HG03354 (cell line): ENCODE measurements at regions not wholly inside any gene's neighbourhood (a gene's known extent, or its start where the extent isn't known, plus 50 kb on each side); places are given as distances from the start of the nearest gene placed in this dataset.

Source experiments
- ATAC-seq: cut with Tn5 transposase; IDR thresholded peaks from one replicate; pipeline ENCODE4 v1.9.1; 2021; ENCODE audit warnings: mild to moderate bottlenecking; ENCODE audit not compliant: unreplicated experiment, poor library complexity, severe bottlenecking

DNA sequence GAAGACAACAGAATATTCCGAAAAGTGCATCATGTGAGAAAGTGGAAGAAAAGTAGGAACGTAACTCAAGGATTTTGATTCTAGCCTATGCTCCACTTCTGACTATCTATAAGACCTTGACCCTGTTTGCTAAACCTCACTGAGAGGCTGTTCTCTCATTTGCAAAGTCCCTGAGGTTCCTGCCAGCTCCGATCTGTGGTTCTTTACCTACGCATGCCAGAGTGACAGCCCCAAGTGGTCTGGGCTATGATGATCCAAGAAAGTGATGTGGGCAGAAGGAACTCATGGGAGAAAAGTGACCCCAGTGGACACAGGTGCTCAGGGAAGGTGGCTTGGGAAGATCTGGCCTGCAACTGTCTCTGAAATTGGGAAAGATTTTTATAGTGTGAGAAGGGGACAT is 301.1 kb upstream of the CDH11 start:
- ATAC-seq = no peak

DNA sequence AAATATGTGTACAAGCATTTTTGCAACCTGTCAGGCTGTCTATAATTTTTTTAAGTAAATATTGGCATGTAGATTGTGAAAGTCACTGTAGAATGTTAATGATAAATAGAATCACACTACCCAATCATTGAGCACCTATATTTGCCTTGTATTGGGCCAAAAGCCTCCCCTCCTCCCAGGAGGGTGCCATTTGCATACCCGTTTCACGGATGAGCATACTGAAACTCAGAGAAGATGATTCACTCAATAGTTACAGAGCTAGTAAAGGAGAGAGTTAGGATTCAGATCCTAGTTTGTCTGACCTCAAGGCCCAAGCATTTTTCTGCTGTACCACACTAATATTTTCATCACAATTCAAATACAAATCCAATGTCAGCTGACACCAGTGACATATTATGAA is 299.7 kb upstream of the CDH11 start:
- no peak for ATAC-seq

DNA sequence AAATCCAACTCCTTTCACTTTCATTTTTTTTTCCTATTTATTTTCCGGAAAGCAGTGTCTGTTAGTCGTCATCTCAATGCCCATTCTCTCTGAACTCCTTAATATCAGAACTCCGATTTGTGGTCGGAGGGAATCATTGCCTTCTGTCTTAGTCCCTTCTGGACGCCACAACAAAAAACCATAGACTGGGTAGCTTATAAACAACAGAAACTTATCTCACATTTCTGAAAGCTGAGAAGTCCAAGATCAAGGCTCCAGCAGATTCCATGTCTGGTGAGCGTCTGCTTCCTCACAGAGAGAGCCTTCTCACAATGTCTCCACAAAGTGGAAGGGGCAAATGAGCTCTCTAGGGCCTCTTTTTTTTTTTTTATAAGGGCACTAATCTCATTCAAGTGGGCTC is 296.6 kb upstream of the CDH11 start:
- no peak for ATAC-seq

DNA sequence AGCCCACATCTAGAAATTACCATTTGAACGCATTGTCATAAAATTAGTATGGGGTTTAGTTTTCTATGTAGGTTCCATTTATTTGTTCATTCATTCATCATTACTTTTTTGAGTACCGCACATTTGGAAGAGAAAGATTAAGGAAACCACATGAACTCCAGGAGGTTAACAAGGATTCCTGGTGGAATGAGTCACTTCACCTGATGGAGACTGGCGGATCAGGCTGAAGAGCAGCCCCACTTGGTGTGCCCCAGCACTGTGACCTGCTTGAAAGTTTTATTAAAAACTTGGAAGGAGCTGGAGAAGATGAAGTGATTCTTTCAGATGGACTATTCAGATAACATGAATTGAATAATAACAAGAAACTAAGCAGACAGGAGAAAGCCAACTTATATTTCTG is 293.6 kb upstream of the CDH11 start:
- ATAC-seq = no peak

DNA sequence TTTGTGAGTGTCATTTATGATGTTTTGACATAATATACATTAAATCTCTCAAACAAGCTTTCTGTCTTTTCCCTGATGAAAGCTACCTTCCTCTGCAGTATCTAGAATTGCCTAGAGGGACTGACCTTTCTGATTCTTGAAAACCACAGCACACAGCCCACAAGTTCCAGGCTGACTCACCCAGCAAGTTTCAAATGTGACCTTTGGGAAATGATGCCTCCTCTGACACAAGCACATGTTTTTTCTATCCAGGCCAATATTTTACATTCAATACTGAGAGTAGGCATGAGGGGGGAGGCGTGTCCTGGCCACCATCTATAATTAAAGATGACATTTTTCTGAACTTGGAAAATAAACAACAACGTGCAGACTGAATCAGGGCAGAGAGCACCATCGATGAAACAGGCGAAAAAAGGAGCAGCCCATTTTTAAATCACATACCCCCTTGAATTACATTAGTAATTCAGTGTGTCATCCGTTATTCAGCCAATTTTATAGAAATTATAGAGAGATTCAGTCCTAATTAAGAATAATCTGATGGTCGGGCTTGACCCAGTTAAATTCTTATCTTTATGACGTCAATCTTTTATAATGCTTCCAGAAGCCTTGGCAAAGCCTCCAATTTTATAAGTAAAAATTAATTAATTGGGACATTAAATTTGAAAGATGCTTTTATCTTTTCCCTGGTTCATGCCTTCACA is 292.6 kb upstream of the CDH11 start:
- ATAC-seq = no peak

DNA sequence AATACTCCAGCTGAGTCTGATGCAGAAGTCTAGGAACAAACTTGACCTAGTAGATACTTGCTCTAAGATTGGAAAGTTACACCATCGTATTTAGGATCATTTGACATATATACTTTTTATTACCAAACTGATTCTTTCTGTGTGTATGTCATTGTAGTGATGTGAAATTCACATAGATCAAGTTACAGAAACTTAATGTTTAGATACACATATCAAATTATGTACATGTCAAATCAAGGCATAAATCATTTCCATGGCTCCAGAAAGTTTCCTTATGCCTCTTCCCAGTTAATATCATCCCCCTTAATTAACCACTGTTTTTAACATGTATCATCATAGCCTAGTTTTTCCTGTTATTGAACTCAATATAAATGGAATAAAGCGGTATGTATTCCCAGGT is 292.0 kb upstream of the CDH11 start:
- ATAC-seq = no peak

DNA sequence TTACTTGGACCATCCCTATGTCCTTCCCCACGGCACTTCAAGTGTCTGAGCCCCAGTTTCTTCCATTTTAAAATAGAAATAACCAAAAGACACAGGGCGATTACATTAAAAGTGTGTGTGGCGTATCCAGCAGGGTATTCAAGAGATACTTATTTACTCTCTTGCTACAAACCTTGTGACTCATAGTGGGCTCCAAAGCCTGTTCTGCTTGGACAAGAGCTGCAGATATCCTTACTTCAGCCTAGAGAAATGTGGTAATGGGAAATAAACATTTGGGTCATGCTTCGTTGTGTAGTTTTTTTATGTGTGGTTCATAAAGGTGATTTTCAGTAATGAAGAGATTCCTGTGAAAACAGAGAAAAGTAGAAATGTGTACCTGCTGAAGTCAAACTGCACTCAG is 288.9 kb upstream of the CDH11 start:
- ATAC-seq = no peak

DNA sequence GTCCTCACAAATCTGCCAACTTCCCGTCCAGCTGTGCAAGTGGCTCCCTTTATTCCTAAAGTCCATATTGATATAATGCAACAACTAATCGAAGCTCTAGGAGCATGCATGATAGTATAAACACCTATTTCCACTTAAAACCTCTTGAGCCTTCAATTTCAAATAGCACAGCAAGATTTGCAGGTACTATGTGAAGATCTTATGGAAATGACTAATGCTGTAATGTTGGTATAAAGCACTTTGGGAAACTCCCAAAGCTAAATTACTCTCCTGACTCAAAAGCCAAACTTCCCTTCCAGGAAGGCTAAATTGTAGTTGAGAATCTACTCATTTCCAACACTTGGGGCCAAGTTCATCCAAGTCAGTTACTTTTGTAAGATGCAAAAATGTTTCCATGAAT is 287.6 kb upstream of the CDH11 start:
- no peak for ATAC-seq

DNA sequence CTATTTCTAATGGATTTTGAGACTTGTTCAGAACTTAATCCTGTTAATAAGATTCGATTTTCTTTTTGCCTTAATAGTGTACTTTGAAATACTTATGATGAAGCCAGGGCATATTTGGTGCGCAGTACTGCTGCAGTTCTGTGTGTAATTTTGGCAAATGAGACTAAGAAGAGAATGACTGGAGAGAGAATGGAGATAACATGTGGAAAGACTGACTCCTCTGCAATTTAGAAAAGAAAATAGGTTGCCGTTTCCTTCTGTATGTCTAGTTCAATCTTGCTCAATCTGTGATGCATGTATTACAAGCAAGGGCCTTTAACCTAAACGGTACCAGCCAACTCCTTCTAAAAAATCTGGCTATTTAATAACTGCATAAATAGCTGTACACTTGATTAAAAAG is 285.1 kb upstream of the CDH11 start:
- no peak for ATAC-seq

DNA sequence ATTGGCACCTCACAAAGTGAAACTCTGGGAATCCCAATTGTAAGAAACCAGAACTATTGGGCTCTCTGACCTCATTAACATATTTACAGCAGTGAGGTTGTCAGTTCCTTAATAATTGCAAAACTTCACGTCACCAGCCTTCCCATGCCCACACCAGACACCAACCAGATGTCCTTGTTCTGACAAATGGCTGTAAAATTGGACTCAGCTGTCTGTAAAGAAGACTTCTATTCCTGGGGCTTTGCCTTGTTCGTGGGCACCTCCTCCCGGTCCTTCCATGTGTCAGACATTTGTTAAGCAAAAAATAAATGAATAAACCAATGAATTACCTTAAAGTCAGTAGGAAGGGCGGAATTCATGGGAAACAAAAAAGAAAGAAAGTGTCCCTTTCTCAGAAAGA is 284.3 kb upstream of the CDH11 start:
- ATAC-seq = no peak

DNA sequence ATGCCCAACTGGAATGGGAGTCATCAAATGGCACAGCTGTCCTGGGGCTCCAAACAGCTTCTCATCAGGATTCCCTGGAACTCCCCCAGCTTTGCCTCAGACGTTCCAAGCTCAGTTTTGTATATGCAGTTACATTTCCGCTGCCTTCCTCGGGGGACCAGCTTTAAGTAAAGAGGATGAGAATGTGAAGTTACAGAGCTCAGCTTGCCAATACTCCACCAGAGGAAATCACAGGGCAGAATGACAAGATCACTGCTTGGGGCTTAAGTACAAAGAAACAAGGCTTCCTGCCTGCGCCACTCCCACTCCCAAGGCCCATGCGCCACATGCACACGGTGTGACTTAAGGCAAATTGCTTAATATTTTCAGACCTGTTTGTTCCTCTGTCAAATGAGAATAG is 272.4 kb upstream of the CDH11 start:
- ATAC-seq = no peak

DNA sequence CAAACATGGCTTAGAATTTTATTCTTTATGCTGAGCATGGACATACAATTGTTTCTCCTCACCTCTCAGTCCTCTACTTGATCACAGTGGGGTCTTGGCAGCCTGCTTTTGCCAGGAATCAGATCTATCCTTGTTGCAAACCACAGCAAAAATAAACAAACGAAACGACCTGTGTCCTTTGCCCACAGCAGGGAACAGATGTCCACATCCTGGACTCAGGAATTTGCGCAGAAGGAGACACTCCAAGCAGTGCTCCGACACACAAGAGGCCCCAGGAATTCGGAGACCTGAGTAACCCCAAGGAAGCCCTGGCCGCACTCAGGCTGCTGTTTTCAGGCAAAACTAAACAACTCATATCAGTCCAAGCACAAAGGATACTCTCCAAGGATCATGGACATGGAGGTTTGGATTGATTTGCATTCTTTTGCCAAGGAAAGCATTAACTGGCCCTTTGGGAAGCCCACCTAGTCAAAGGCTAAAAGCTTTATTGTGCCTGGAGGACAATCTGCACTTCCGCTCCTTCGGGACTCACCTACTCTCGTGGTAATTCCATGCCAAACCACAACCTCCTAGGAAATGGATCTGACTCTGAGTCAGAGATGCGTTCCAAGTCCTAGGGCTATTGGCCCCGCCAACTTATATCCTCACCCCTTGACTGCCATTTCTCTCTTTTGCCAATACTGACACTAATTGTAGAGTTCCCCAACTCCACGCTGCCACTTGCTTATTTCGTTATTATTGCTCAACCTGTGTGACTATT is 271.1 kb upstream of the CDH11 start:
- ATAC-seq = no peak

DNA sequence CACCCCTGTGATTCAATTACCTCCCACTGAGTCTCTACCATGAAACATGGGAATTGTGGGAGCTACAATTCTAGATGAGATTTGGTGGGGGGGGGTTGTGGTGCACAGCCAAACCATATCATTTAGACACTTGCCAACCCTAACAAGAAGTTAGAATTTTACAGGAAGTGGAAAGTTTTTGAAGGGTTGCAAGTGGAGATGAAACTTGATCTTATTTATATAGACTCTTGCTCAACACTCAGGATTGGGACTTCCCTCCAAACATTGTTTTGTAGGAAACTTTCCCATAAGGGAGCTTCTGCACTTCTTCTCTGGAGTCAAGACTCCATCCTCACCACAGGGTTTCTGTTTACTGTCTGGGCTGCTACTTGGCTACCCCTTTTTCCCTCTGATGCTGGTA is 266.7 kb upstream of the CDH11 start:
- ATAC-seq = no peak

DNA sequence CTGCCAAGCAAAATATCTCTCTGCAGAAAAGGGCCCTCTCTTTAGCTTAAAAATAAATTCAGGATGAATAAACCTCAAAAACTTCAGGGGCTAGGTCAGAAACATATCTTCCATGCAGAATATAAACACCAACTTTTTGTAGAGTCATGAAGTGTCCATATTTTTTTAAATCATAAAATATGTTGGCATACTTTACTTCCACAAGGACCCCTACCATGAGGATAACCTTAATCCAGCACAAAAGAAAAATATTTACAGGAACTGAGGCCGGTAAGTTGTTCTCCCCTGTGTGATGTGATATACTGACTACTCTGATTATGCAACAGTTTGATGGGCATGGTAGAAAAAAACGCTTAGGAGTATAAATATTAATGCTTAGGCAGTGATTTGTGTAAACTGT is 264.8 kb upstream of the CDH11 start:
- no peak for ATAC-seq

DNA sequence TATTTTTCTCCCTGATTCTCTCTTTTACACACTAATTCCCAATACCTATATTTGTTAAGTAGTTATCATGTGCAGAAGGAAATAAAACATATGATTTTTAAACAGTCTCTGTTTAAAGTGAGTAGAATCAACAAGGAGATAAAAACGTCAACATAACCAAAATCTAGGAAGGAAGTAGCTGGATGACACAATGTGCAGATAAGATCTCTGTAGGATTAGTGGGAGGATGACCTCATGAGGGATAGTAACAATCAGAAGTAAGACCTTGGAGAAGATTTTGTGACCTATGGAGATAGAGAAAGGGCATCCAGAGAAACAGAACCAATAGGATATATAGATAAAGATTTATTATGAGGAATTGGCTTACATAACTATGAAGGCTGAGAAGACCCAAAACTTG is 262.6 kb upstream of the CDH11 start:
- ATAC-seq = no peak

DNA sequence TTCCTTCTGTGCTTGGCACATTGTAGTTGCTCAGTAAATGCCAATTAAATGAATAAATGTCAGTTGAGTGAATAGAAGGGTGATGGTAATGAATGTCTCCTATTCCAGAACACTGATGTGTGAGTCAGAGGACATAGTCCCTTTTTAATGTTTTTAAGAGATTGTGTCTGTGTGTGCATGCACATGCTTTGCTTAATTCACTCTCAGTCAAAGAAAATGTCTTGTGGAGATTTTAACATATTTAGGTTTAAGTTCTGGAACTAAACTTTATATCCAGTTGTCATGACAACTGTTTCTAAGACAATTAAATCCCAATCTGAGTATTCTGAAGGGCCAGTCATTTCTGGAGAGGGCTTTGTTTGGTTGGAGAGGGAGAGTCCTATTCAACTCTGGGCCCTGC is 255.3 kb upstream of the CDH11 start:
- ATAC-seq = no peak

DNA sequence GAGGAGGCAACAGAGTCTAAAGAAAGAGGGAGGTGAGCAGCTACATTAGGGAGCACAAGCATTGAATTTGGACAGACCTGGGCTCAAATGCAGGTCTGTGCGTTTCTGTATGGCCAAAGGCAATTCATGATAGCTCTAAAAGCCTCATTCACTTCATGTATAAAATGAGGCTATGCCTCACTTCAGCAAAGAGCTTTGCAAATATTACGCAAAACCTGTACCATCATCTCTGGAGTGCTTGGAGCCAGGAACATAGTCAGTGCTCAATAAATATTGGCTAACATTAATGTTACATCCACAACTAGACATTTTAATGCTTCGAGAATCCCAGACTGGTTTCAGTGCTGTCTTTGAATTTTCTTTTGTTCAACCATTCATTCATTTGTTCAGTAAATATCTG is 254.7 kb upstream of the CDH11 start:
- ATAC-seq = no peak

DNA sequence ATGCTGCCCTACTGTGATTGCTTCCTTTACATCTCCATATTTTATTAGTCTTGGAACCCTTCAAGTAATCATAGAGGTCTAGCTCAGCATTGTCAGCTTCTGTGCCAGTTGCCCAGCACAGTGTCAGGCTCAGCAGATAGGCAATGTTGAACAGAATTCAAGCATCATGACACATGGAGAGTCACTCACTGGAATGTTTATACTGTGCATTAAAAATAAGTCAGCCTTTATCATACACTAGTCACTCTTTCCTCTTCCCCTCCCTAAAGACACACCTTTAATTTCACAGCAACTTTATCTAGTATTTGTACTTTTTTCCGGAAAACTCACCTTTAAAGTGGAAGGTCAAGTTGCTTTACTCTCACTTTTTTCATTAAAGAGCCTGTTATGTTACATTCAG is 253.8 kb upstream of the CDH11 start:
- ATAC-seq = no peak

DNA sequence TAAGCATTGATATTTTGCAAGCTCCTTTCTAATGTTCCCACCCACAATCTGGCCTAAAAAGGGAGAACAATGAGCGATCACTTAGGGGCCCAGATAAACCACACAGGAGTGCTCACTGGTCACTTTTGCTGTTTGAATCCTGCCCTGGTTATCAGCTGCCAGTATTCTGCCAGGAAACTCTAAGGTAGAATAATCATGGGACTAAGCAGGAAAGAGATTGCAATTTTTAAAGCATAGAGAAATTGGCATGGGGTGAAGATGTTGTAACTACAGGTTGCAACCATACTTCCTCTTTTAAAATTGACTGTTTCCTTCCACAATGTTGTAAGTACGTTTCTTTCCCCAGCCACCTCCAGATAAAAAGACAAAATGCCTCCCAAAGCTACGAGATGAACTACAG is 251.2 kb upstream of the CDH11 start:
- no peak for ATAC-seq

DNA sequence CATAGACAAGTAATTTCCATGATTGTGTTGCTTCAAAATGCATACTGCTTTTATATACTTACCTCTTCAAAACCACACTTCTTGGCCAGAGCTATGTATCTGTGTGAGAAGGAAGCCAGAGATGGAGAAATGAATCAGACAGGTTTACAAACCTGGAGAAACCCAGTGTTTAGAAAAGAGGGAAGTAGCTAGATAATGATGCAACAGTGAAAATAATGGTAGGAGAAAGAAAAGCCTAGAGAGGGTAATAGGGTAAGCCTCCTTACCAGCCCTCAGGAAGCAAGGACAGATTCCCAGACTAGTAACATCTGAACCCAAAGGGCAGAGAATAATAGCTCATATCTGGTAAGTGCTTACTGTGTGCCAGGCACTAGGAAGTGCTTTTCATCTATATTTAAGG is 250.3 kb upstream of the CDH11 start:
- no peak for ATAC-seq
